H1 (cell line): ENCODE measurements at regions not wholly inside any gene's neighbourhood (a gene's known extent, or its start where the extent isn't known, plus 50 kb on each side); places are given as distances from the start of the nearest gene placed in this dataset.

ENCODE experiments used
- BRCA1 ChIP-seq: IDR thresholded peaks from 2 replicates; pipeline ENCODE4 v1.6.1; 2012; ENCODE audit warnings: low read depth, low read length, improper control_type of control experiment
- CHD2 ChIP-seq: IDR thresholded peaks from 2 replicates; pipeline ENCODE4 v1.6.1; 2012; ENCODE audit warnings: low read length, improper control_type of control experiment
- CTBP2 ChIP-seq: IDR thresholded peaks from 2 replicates; pipeline ENCODE4 v1.7.0; 2011; ENCODE audit warnings: borderline replicate concordance, mild to moderate bottlenecking, moderate library complexity, mixed read lengths, low read length; ENCODE audit not compliant: insufficient read depth, insufficient read length
- CTCF ChIP-seq, 3 experiments: IDR thresholded peaks; 1 replicate in 2 of 3; 2 replicates in 1 of 3; pipeline versions ENCODE4 v1.5.1 to v1.6.1; 2011; ENCODE audit warnings: low read length in 3 of 3, mild to moderate bottlenecking in 3 of 3, inconsistent platforms in 2 of 3, low read depth in 1 of 3, moderate library complexity in 1 of 3; ENCODE audit not compliant: insufficient read depth in 1 of 3; ENCODE audit errors: control extremely low read depth in 1 of 3
- EZH2 ChIP-seq: fragments of 200-600 bp; sonication (generic); IDR thresholded peaks from 2 replicates; pipeline ENCODE4 v1.7.1; 2012; ENCODE audit warnings: low read depth, mild to moderate bottlenecking, moderate library complexity, low read length, inconsistent platforms; ENCODE audit not compliant: severe bottlenecking
- GABPA ChIP-seq: IDR thresholded peaks from 2 replicates; pipeline ENCODE4 v1.6.1; 2011; ENCODE audit warnings: mild to moderate bottlenecking, low read length, moderate library complexity, borderline replicate concordance; ENCODE audit not compliant: insufficient read depth
- KDM4A ChIP-seq: IDR thresholded peaks from one replicate; pipeline ENCODE4 v1.7.1; 2012; ENCODE audit warnings: low read depth, mild to moderate bottlenecking, moderate library complexity, low read length, inconsistent platforms; ENCODE audit not compliant: severe bottlenecking
- MAFK ChIP-seq: IDR thresholded peaks from 2 replicates; pipeline ENCODE4 v1.6.1; 2012; ENCODE audit warnings: low read depth, mild to moderate bottlenecking, improper control_type of control experiment, low read length
- NANOG ChIP-seq: IDR thresholded peaks from 2 replicates; pipeline ENCODE4 v1.6.1; 2011; ENCODE audit warnings: low read length, low read depth, mild to moderate bottlenecking, inconsistent platforms; ENCODE audit not compliant: insufficient read depth, poor library complexity, severe bottlenecking
- POLR2A ChIP-seq, 2 experiments: IDR thresholded peaks; 1 replicate in 1 of 2; 2 replicates in 1 of 2; pipeline ENCODE4 v1.6.1; 2011; ENCODE audit warnings: low read depth in 2 of 2, low read length in 2 of 2, mild to moderate bottlenecking in 2 of 2; ENCODE audit errors: control extremely low read depth in 1 of 2
- POLR2AphosphoS5 ChIP-seq: IDR thresholded peaks from 2 replicates; pipeline ENCODE4 v1.6.1; 2011; ENCODE audit warnings: low read depth, low read length
- RFX5 ChIP-seq: IDR thresholded peaks from 2 replicates; pipeline ENCODE4 v1.6.1; 2011; ENCODE audit warnings: low read depth, low read length, improper control_type of control experiment, borderline replicate concordance
- YY1 ChIP-seq: IDR thresholded peaks from 2 replicates; pipeline ENCODE4 v1.6.1; 2011; ENCODE audit warnings: low read depth, mild to moderate bottlenecking, low read length
- TF ChIP-seq, protein P1 (sequence below): IDR thresholded peaks from 2 replicates; pipeline ENCODE4 v1.6.1; 2011; ENCODE audit warnings: low read length, improper control_type of control experiment

- TF ChIP-seq CTCF (IDR thresholded peaks at IDR 0.05; ENCODE audit: control extremely low read depth in 1 of 3, insufficient read depth in 1 of 3, low read depth in 1 of 3, low read length in 3 of 3), result no peak
- TF ChIP-seq POLR2AphosphoS5, result no peak
- no peak for TF ChIP-seq MAFK
- TF ChIP-seq NANOG, result no peak
- no peak for TF ChIP-seq POLR2A (IDR thresholded peaks at IDR 0.05; ENCODE audit: control extremely low read depth in 1 of 2, low read depth in 2 of 2, low read length in 2 of 2)
- TF ChIP-seq CTBP2, result no peak
- no peak for TF ChIP-seq KDM4A
- TF ChIP-seq CHD2, result no peak
- TF ChIP-seq GABPA, result no peak
- no peak for TF ChIP-seq RFX5
- no peak for TF ChIP-seq YY1
- TF ChIP-seq, protein P1, sequence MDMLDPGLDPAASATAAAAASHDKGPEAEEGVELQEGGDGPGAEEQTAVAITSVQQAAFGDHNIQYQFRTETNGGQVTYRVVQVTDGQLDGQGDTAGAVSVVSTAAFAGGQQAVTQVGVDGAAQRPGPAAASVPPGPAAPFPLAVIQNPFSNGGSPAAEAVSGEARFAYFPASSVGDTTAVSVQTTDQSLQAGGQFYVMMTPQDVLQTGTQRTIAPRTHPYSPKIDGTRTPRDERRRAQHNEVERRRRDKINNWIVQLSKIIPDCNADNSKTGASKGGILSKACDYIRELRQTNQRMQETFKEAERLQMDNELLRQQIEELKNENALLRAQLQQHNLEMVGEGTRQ, result no peak
- TF ChIP-seq EZH2, result no peak
- TF ChIP-seq BRCA1, result no peak
Observed at GRCh38 chr16:86990451-86990850, 326.7 kb downstream of the C16orf95 start.
